HPDE6-E6E7 (cell line): ENCODE measurements at regions not wholly inside any gene's neighbourhood (a gene's known extent, or its start where the extent isn't known, plus 50 kb on each side); places are given as distances from the start of the nearest gene placed in this dataset.

Experiments
- DNase-seq: peaks from one replicate; pipeline ENCODE4 v3.0.0; 2011; ENCODE audit warnings: missing footprints; ENCODE audit errors: extremely low spot score

GRCh38 chr11:122319691-122320620 is 203.9 kb upstream of the BLID start:
- no peak for DNase-seq

DNA sequence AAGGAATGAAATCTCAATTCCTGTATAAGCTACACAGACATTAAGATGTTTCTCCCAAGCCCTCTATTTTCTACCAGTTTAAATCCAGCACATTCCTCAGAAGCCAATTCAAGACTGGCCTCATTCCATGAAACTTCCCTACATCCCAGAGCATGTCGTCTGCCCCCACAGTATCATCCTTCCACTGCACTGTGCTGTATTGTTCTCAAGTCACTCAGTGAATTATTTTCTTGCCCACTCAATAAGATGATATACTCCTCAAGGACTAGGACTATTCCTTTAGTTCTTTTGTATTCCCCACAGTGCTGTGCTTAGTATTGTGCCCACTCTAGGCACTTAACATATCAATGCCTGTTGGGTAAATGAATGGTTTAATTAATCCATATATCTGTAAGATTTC is 203.1 kb upstream of the BLID start:
- DNase-seq: no peak

DNA sequence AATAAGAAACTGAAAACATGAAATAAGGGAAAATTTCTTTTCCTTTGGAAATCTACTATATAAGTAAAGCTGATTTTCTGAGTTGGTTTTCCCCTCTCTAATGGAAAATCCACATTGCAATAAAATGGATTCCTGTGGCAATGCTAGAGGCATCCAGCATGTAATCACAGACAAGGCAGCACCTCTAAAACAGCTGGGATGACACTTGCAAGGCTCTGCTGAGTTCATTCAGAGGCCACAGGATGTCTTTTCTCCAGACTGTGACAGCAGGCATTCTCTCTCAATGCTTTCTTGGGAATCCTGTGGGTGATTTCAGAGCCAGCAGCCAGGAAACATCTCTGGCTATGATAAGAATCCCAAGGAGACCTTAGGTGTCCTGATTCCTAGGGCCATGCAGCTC is 201.3 kb upstream of the BLID start:
- DNase-seq: no peak

DNA sequence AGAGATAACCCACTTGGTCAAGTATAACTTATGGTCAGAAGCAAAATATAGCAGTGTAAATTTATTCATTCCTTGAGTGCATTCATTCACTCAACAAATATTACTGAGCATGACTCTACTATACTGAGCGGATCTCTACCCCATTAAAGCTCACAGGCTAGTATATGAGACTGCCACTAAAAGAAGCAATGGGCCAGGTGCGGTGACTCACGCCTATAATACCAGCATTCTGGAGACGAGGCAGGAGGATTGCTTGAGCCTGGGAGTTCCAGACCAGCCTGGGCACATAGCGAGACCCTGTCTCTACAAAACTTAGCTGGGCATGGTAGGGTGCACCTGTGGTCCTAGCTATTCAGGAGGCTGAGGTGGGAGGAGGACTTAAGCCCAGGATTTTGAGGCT is 197.6 kb upstream of the BLID start:
- no peak for DNase-seq

- DNase-seq: no peak
Observed at GRCh38 chr11:122311216-122311755, 195.3 kb upstream of the BLID start.

GRCh38 chr11:122310766-122311165 is 194.8 kb upstream of the BLID start:
- DNase-seq: no peak

DNA sequence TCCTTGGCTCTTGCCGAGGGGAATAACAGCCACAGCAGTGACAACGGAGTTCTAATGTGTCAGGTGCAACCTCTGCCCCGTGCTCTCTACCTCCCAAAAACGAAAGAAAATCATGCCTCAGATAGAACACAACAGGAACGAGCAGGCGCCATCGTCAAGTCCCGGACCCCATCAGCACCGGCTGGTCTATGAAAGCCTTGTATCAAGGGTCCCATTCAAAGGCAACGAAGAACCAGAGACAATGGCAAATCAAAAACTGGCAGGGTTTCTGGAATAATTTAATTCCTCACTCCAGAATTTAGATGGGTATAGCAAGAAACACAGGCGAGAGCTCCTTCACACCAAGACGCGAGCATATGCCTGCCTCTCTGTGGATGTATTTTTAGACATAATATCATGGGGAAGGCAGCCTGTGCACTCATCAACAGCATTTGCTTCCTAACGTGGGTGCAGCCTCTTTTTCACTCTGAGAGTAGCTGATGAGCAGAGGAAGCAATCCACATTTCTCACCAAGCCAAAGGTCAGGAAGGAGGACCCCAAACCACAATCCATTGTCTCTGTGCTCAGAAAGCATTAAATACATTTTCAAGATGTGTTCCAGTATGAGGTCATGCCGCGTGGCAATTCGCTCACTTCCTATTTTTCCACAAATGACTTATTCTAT is 193.4 kb upstream of the BLID start:
- DNase-seq: no peak

GRCh38 chr11:122308226-122308625 is 192.2 kb upstream of the BLID start:
- no peak for DNase-seq

GRCh38 chr11:122307476-122308035 is 191.5 kb upstream of the BLID start:
- DNase-seq: no peak

DNA sequence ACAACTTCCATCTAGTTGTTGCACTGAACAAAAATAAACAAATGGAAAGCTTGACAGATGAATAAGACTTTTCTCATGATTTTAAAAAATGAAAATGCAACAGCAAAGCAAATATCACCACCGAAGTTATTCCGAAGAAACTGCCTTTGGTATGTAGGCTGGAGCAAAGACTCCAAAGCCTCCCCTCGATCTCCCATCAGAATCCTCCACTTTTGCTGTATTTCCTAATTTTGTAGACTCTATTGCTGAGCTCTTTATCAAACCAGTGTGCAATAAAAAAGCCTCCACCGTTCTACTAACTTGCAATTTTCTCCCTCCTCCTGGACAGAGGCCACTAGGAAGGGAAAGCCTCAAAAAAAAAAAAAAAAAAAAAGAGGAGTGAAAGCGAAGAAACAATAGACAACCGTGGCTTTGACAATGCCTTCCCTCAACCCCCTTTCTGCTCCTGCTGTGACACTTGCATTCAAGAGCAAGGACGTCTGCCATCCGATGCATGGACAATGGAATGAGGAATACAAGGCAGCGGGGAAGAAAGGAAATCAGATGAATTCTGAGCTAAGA is 190.9 kb upstream of the BLID start:
- no peak for DNase-seq

DNA sequence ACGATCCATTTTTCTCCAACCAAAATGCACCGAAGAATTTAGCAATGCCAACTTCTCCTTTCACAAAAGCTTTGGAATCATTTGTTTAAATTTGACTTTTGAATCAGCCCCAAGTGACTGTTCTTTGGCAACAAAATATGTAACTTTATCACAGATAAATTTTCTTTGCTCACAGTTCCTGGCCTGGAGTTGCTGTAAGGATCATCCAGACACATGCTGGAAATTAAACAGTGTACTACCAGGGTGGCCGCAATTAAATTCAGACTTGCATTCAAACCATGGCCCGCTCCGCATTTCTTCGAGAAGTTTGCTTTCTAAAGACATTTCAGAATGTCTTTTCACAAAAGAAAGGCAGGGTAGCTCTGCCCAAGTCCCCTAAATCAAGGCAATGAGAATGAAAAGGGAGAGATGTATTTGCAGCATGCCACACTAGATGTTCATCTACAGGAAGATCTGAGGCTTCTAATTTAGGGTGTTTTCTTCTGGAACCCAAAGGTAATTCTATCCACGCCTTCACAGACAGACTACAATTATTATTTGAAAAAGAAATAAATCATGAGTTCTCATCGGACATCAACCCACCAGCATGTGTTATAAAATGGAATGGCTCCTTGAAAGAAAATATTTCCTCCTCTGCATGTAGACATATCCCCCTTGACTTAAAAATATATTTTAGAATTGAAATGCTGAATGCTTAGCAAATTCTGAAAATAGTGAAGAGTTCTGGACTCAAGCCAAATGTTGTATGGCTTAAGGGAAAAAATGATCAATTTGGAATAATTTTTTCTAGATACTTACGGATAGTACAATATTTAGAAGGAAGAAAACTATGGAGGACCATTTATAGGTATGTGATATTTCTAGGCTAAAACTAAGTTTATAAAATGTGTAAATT is 189.7 kb upstream of the BLID start:
- no peak for DNase-seq

- no peak for DNase-seq
Observed at GRCh38 chr11:122304973-122305372, 189.0 kb upstream of the BLID start.

DNA sequence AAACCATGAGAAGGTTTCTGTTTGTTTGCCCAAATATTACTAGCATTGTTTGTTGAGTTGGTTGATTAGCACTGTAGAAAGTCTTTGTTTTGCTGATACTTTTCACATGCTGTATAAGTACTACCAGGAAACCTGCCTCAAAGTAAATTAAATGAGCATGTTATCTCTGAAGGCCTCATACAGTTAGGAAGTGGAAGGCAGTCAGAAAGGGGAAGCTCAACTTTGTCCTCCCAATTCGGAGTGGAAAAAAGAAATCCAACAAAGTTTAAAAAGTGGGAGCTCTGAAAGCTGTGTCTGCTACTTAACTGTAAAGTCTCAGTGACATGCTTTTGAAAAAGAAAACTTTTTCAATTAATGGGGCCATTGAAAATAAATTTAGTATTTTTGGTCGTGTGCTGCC is 188.3 kb upstream of the BLID start:
- no peak for DNase-seq

DNA sequence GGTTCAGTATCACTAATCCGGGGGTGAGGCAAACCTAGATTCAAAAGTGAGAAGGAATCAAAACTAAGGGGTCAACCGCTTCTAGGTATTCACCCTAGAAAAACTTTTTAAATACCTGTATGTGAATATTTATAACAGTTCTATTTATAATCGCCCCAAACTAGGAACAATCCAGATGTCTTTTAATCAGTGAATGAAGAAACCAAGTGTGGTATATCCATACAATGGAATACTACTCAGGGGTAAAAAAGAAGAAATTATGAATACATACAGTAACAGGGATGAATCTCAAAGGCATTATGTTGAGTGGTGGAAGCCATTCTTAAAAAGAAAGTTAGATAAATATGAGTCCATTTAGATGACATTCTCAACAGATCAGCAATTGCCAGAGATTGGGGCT is 178.0 kb upstream of the BLID start:
- DNase-seq: no peak

DNA sequence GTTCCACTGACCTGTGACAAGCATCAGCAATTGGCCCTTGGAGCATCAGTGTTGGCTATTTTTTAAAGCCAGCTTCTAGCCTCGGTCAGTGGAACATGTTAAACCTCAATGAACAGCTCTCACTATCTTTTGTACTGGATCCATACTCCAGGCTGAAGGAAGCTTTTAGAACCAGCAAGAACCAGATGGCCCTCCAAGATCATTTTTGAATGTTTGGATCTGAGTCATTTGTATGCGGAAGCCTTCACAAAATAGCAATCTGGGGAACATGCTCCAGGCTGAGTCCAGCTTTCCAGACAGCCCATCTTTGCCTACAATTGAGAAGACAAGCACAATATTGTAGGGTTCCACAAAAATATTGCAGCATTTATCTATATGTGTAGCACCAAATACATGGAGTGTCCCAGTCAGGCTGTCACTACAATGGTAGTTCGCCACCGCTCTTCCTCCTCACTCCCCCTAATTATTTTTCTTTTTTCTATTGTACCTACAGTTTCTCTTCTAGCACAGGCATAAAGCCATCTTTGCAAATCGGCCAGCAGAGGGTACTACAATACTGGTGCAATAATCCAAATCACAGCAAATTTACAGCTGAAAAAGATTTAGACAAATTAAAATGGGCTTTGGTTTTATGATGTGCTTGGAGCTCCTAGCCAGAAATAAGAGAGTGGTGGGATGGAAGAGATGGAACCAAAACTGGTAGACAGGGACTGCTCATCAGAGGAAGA is 177.4 kb upstream of the BLID start:
- DNase-seq: no peak

DNA sequence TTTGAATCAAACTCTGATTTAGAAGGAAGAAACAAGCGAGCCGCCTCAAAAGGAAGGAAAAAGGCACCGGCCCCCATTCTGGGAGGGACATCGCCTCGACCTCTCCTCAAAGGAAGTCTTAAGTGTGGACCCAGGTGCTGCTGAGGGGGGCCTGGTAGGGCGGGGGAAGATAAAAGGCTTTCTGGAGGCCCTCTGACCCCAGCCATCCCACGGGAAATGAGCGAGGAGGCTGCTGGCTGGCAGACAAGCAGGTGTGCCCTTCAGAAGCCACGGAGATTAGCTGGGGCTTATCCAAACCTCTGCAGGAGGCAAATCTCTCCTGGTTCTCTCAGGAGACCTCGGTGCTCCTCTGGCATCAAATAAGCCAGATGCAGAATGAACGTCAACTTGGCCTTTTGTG is 171.4 kb upstream of the BLID start:
- no peak for DNase-seq

DNA sequence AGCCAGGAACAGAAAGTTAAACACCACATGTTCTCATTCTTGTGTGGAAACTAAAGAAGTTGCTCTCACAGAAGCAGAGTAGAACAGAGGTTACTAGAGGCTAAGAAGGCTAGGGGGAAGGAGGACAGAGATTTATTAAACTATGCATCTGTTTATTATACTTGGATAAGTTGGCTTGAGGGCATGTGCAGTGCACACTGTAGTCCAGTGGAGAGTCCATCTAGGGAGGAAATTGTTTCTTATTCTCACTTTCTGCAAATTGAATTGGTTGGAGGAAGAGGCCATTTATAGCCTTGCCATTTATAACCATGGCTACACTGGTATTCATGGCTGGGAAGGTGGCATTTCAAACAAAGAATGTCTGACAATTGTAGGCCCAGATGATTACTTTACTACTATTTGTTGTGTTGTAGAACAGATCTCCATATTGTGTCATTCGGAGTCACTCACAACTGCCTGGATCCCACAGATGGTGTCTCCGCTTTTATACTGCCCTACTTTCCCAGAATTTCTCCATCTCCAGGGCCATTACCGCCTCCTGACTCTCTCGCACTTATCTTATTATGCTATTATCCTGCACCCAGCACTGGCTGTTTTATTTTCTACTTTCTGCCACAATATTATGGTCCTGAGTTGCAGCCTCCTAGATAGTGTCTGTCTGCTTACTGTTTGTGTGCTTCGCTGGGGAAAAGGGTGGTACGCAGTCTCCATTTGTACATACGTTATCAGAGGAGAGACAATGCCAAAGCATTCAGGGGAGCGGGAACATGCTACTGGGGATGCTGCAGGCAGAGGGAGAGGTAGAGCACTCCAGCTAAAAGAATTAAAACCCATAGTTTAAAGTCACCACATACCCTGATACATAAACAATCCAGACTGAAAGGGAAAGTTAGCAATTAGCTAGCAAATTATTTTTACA is 169.3 kb upstream of the BLID start:
- no peak for DNase-seq

- DNase-seq: no peak
Observed at GRCh38 chr11:122280870-122281269, 164.9 kb upstream of the BLID start.

DNA sequence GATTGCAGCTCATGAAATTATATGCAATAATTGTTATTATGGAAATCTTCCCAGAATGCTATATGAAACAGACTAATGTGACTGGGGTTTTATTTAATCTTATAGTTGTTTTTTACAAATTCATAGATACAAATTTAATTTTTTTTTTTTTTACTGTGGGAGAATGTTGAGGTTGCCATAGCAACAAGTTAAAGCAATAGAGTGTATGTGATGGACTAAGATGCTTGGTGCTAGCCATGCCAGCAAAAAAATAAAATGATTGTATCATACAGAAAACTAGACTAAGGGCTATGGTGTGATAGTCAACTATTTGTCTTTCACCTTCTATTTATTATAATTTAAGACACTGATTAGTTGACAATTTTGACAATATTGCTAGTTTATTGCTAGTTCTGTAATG is 163.2 kb upstream of the BLID start:
- DNase-seq: no peak

- no peak for DNase-seq
Observed at GRCh38 chr11:122277493-122277892, 161.5 kb upstream of the BLID start.
